MCF 10A (cell line): ENCODE measurements at regions not wholly inside any gene's neighbourhood (a gene's known extent, or its start where the extent isn't known, plus 50 kb on each side); places are given as distances from the start of the nearest gene placed in this dataset.

Source experiments
- BruUV-seq: library from RNA; stranded (reverse); fragments of 400-500 nt; replicated peaks from 2 replicates; lab custom pipeline; 2021; lab: Mats Ljungman, UMichigan
- CTCF ChIA-PET: fragments of 300-600 bp; sonication (Branson Sonifier 250); formaldehyde crosslinking; extraction: SDS; loops from one replicate; lab custom pipeline; 2021; ENCODE audit warnings: antibody characterized with exemption, inconsistent platforms; lab: Yijun Ruan, JAX
- POLR2A ChIA-PET: fragments of 300-600, 350-650 bp; sonication (Branson Sonifier 250); formaldehyde crosslinking; extraction: SDS; loops from one replicate; lab custom pipeline; 2020; ENCODE audit warnings: antibody characterized with exemption, inconsistent platforms; lab: Yijun Ruan, JAX
- DNase-seq: peaks from one replicate; pipeline ENCODE4 v3.0.0-alpha.2; 2018; ENCODE audit not compliant: unreplicated experiment
- H3K27ac Mint-ChIP-seq: one replicate; pipeline ENCODE4 v1.8.0; 2022; ENCODE audit warnings: mild to moderate bottlenecking, low read depth, mixed read lengths; ENCODE audit not compliant: unreplicated experiment
- H3K27me3 Mint-ChIP-seq: one replicate; pipeline ENCODE4 v1.8.0; 2022; ENCODE audit warnings: mixed read lengths; ENCODE audit not compliant: insufficient read depth, unreplicated experiment
- H3K36me3 Mint-ChIP-seq: one replicate; pipeline ENCODE4 v1.8.0; 2022; ENCODE audit warnings: mild to moderate bottlenecking, moderate library complexity, mixed read lengths; ENCODE audit not compliant: insufficient read depth, unreplicated experiment
- H3K4me1 Mint-ChIP-seq: one replicate; pipeline ENCODE4 v1.8.0; 2022; ENCODE audit warnings: mixed read lengths; ENCODE audit not compliant: insufficient read depth, unreplicated experiment
- H3K4me3 Mint-ChIP-seq: one replicate; pipeline ENCODE4 v1.8.0; 2022; ENCODE audit warnings: mild to moderate bottlenecking, moderate library complexity, mixed read lengths; ENCODE audit not compliant: unreplicated experiment
- H3K9me3 Mint-ChIP-seq: one replicate; pipeline ENCODE4 v1.8.0; 2022; ENCODE audit warnings: mixed read lengths; ENCODE audit not compliant: unreplicated experiment
- CTCF ChIP-seq: fragments of 200-600 bp; IDR thresholded peaks from one replicate; pipeline ENCODE4 v1.8.0; 2022; ENCODE audit warnings: antibody characterized with exemption, mild to moderate bottlenecking; ENCODE audit not compliant: unreplicated experiment
- intact Hi-C: fragments of 100-400 bp; cut with micrococcal nuclease; formaldehyde crosslinking; loops from 2 replicates; pipeline ENCODE4 v1.14.1; 2022

GRCh38 chr14:55898938-55899337 lies 219.3 kb upstream of the PELI2 start:
- H3K27me3 Mint-ChIP-seq: no peaks in the 10 kb centered on the region
- no peak overlapping the region for H3K27ac Mint-ChIP-seq
- intact Hi-C loops: no loop called here
- no peaks in the 10 kb centered on the region for H3K9me3 Mint-ChIP-seq
- CTCF ChIA-PET: interaction anchor here (0.6 to 0.8 kb wide), 2 partner anchors 453 to 920 kb away, joined by 3 to 4 read pairs; no protein-coding TSS in a partner anchor
- no peaks in the 10 kb centered on the region for H3K36me3 Mint-ChIP-seq
- POLR2A ChIA-PET: interaction anchor here (1.0 to 1.6 kb wide), 2 partner anchors 8 to 9 kb away, joined by 3 to 4 read pairs; no protein-coding TSS in a partner anchor
- TF ChIP-seq CTCF: no peak
- H3K4me1 Mint-ChIP-seq: no peaks in the 10 kb centered on the region
- BruUV-seq: no TSS peak
- DNase-seq: no peak
- no peak overlapping the region for H3K4me3 Mint-ChIP-seq

GRCh38 chr14:55899531-55899930 lies 218.7 kb upstream of the PELI2 start:
- Mint-ChIP-seq H3K36me3 (no peaks in the 10 kb centered on the region), H3K27me3 (no peaks in the 10 kb centered on the region), H3K4me3 (no peak overlapping the region), H3K4me1 (no peaks in the 10 kb centered on the region), H3K27ac (no peak overlapping the region), H3K9me3 (no peaks in the 10 kb centered on the region)
- no peak for TF ChIP-seq CTCF
- POLR2A ChIA-PET: interaction anchor here (1.0 to 1.6 kb wide), 2 partner anchors 8 to 9 kb away, joined by 3 to 4 read pairs; no protein-coding TSS in a partner anchor
- intact Hi-C loops: no loop called here
- CTCF ChIA-PET: interaction anchor here (0.6 to 0.8 kb wide), 2 partner anchors 453 to 921 kb away, joined by 3 to 4 read pairs; no protein-coding TSS in a partner anchor
- no TSS peak for BruUV-seq
- DNase-seq: no peak

- no peaks in the 10 kb centered on the region for H3K4me1 Mint-ChIP-seq
- no peaks in the 10 kb centered on the region for H3K27me3 Mint-ChIP-seq
- TF ChIP-seq CTCF: no peak
- POLR2A ChIA-PET: interaction anchor here (1.6 kb wide), 1 partner anchor 10 kb away, joined by 4 read pairs; no protein-coding TSS in a partner anchor
- CTCF ChIA-PET: interaction anchor here (1.0 kb wide), 1 partner anchor 8 kb away, joined by 4 read pairs; no protein-coding TSS in a partner anchor
- H3K9me3 Mint-ChIP-seq: no peaks in the 10 kb centered on the region
- no TSS peak for BruUV-seq
- no peak for DNase-seq
- no peak overlapping the region for H3K27ac Mint-ChIP-seq
- H3K36me3 Mint-ChIP-seq: no peaks in the 10 kb centered on the region
- intact Hi-C loops: no loop called here
- no peak overlapping the region for H3K4me3 Mint-ChIP-seq
Measured at GRCh38 chr14:55900749-55901148, 217.5 kb upstream of the PELI2 start.

- H3K36me3 Mint-ChIP-seq: no peaks in the 10 kb centered on the region
- no TSS peak for BruUV-seq
Measured at GRCh38 chr14:55901291-55901690, 216.9 kb upstream of the PELI2 start.

More at GRCh38 chr14:55901291-55901690, 216.9 kb upstream of the PELI2 start:
- no peak for DNase-seq
- Mint-ChIP-seq H3K4me1 (no peaks in the 10 kb centered on the region), H3K27ac (no peak overlapping the region), H3K4me3 (no peak overlapping the region), H3K9me3 (no peaks in the 10 kb centered on the region), H3K27me3 (no peaks in the 10 kb centered on the region)
- no peak for TF ChIP-seq CTCF
- intact Hi-C loops: no loop called here
- CTCF ChIA-PET: interaction anchor here (1.0 kb wide), 1 partner anchor 9 kb away, joined by 4 read pairs; no protein-coding TSS in a partner anchor
- POLR2A ChIA-PET: no interaction called here
